HEK293 (cell line): ENCODE measurements at regions not wholly inside any gene's neighbourhood (a gene's known extent, or its start where the extent isn't known, plus 50 kb on each side); places are given as distances from the start of the nearest gene placed in this dataset.

Experiments used
- CTCF ChIA-PET: fragments of 350-600 bp; formaldehyde crosslinking; extraction: SDS; loops from one replicate; lab custom pipeline; 2021; ENCODE audit warnings: antibody characterized with exemption; lab: Yijun Ruan, JAX
- POLR2A ChIA-PET: fragments of 300-600 bp; formaldehyde crosslinking; extraction: SDS; loops from one replicate; lab custom pipeline; 2020; ENCODE audit warnings: antibody characterized with exemption, inconsistent platforms; lab: Yijun Ruan, JAX
- H3K27ac ChIP-seq: fragments of 200-500 bp; sonication (Bioruptor generic); 2 replicates; pipeline ENCODE4 v1.5.1; 2014; ENCODE audit warnings: low read depth, low read length, control low read depth, inconsistent platforms; ENCODE audit errors: extremely low read depth
- H3K36me3 ChIP-seq, 2 experiments: fragments of 200-500 bp in 1 of 2; sonication (Bioruptor generic) in 1 of 2; 1 replicate in 1 of 2; 2 replicates in 1 of 2; pipeline ENCODE4 v1.5.1; 2014 to 2017; ENCODE audit warnings: inconsistent platforms in 2 of 2, low read length in 2 of 2; ENCODE audit not compliant: control insufficient read depth in 2 of 2, insufficient read depth in 1 of 2
- H3K4me1 ChIP-seq: fragments of 200-500 bp; sonication (Bioruptor generic); 2 replicates; pipeline ENCODE4 v1.5.1; 2014; ENCODE audit warnings: mild to moderate bottlenecking, low read length, inconsistent platforms; ENCODE audit not compliant: control insufficient read depth, insufficient read depth
- H3K4me3 ChIP-seq: 2 replicates; pipeline ENCODE4 v1.5.1; 2011; ENCODE audit warnings: low read depth, mild to moderate bottlenecking, control low read depth, low read length, moderate library complexity
- H3K9me3 ChIP-seq: fragments of 200-500 bp; sonication (Bioruptor generic); 2 replicates; pipeline ENCODE4 v1.5.1; 2014; ENCODE audit warnings: low read depth, low read length, inconsistent platforms; ENCODE audit not compliant: control insufficient read depth, insufficient read depth
- AEBP2 ChIP-seq: fragments of 450-650 bp; formaldehyde crosslinking; IDR thresholded peaks from 2 replicates; pipeline ENCODE4 v1.5.1; 2016; ENCODE audit warnings: missing biosample characterization, missing genetic modification characterization, borderline replicate concordance
- KLF8 ChIP-seq: fragments of 450-650 bp; formaldehyde crosslinking; IDR thresholded peaks from 2 replicates; pipeline ENCODE4 v1.5.1; 2016; ENCODE audit warnings: missing biosample characterization, missing genetic modification characterization
- KLF9 ChIP-seq: fragments of 450-650 bp; formaldehyde crosslinking; IDR thresholded peaks from 2 replicates; pipeline ENCODE4 v1.5.1; 2016; ENCODE audit warnings: missing biosample characterization, missing genetic modification characterization, low read depth
- SCRT2 ChIP-seq: fragments of 450-650 bp; formaldehyde crosslinking; IDR thresholded peaks from 2 replicates; pipeline ENCODE4 v1.5.1; 2016; ENCODE audit warnings: missing biosample characterization, missing genetic modification characterization
- TCF7L2 ChIP-seq: IDR thresholded peaks from 2 replicates; pipeline ENCODE4 v1.6.1; 2011; ENCODE audit warnings: low read depth, mild to moderate bottlenecking, inconsistent platforms, low read length, moderate library complexity, borderline replicate concordance
- YY2 ChIP-seq: fragments of 450-650 bp; formaldehyde crosslinking; IDR thresholded peaks from 2 replicates; pipeline ENCODE4 v1.5.1; 2016; ENCODE audit warnings: missing biosample characterization, missing genetic modification characterization
- ZNF324 ChIP-seq: fragments of 450-650 bp; formaldehyde crosslinking; IDR thresholded peaks from 2 replicates; pipeline ENCODE4 v1.5.1; 2016; ENCODE audit warnings: missing biosample characterization, missing genetic modification characterization
- ZNF335 ChIP-seq: fragments of 450-650 bp; formaldehyde crosslinking; conservative IDR thresholded peaks from 2 replicates; pipeline ENCODE4 v1.5.1; 2016; ENCODE audit warnings: missing biosample characterization, missing genetic modification characterization
- ZNF449 ChIP-seq: fragments of 450-650 bp; formaldehyde crosslinking; IDR thresholded peaks from 2 replicates; pipeline ENCODE4 v1.5.1; 2017; ENCODE audit warnings: missing biosample characterization, mild to moderate bottlenecking, missing genetic modification characterization, moderate library complexity
- ZNF48 ChIP-seq: fragments of 450-650 bp; formaldehyde crosslinking; IDR thresholded peaks from 2 replicates; pipeline ENCODE4 v1.5.1; 2016; ENCODE audit warnings: missing biosample characterization, missing genetic modification characterization
- ZSCAN4 ChIP-seq: fragments of 450-650 bp; formaldehyde crosslinking; IDR thresholded peaks from 2 replicates; pipeline ENCODE4 v1.5.1; 2017; ENCODE audit warnings: missing biosample characterization, missing genetic modification characterization
- TF ChIP-seq, protein P1 (sequence below): fragments of 450-650 bp; IDR thresholded peaks from 2 replicates; pipeline ENCODE4 v1.5.1; 2018; ENCODE audit warnings: missing biosample characterization, mild to moderate bottlenecking, missing genetic modification characterization
- TF ChIP-seq, protein P2 (sequence below): fragments of 450-650 bp; formaldehyde crosslinking; IDR thresholded peaks from 2 replicates; pipeline ENCODE4 v1.5.1; 2016; ENCODE audit warnings: missing biosample characterization, missing genetic modification characterization
- TF ChIP-seq, protein P3 (sequence below): fragments of 450-650 bp; formaldehyde crosslinking; IDR thresholded peaks from 2 replicates; pipeline ENCODE4 v1.5.1; 2016; ENCODE audit warnings: missing biosample characterization, missing genetic modification characterization

DNA sequence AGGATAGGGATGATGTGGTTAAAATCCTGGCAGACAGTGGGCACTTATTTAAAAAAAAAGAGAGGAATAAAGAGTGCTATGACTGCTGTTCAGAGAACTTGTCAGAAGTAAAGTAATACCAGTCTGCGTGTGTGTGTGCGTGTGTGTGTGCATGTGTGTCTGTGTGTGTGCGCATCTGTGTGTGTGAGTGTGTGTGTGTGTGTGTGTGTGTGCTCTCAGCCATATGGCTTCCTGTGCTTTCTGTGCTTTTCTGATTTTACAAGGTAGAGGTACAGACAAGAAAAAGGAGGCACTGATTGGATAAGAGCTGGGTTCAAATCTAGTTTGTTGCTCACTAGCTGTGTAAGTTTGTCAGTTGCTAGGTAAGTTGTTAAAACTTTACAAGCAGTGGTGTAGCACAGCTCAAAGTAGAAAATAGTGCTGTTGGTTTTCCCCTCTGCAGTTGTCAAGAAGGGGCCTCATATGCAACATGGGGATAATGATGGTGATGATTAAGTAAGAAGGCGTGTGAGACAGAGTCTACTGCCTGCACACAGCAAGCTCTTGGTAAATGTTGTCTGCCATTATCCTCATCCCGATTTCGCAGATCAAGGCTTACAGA is 155.3 kb upstream of the ZNF217 start:
- ChIA-PET POLR2A (interaction anchor here (0.8 kb wide), 1 partner anchor 155 kb away, joined by 3 read pairs; the partner anchor contains the start of gene ZNF217), CTCF (interaction anchor here (0.5 to 1.9 kb wide), 3 partner anchors 10 to 89 kb away, joined by 3 to 5 read pairs (median 3); no protein-coding TSS in a partner anchor)
- Histone ChIP-seq H3K4me1 (no peaks in the 10 kb centered on the region; the same call in 1 of the 2 replicates), H3K27ac (no peak overlapping the region), H3K36me3 (no peaks in the 10 kb centered on the region), H3K9me3 (no peaks in the 10 kb centered on the region), H3K4me3 (no peak overlapping the region)
- 0 out of 2 replicates have a peak, but pooled peaks have one; percentile 26 for TF ChIP-seq YY2 (tag by site-specific recombination)
- TF ChIP-seq, protein P1, sequence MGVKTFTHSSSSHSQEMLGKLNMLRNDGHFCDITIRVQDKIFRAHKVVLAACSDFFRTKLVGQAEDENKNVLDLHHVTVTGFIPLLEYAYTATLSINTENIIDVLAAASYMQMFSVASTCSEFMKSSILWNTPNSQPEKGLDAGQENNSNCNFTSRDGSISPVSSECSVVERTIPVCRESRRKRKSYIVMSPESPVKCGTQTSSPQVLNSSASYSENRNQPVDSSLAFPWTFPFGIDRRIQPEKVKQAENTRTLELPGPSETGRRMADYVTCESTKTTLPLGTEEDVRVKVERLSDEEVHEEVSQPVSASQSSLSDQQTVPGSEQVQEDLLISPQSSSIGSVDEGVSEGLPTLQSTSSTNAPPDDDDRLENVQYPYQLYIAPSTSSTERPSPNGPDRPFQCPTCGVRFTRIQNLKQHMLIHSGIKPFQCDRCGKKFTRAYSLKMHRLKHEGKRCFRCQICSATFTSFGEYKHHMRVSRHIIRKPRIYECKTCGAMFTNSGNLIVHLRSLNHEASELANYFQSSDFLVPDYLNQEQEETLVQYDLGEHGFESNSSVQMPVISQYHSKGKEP: no peak
- 0 out of 2 replicates have a peak, but pooled peaks have one; percentile 26 for TF ChIP-seq SCRT2 (tag by site-specific recombination)
- TF ChIP-seq, protein P2, sequence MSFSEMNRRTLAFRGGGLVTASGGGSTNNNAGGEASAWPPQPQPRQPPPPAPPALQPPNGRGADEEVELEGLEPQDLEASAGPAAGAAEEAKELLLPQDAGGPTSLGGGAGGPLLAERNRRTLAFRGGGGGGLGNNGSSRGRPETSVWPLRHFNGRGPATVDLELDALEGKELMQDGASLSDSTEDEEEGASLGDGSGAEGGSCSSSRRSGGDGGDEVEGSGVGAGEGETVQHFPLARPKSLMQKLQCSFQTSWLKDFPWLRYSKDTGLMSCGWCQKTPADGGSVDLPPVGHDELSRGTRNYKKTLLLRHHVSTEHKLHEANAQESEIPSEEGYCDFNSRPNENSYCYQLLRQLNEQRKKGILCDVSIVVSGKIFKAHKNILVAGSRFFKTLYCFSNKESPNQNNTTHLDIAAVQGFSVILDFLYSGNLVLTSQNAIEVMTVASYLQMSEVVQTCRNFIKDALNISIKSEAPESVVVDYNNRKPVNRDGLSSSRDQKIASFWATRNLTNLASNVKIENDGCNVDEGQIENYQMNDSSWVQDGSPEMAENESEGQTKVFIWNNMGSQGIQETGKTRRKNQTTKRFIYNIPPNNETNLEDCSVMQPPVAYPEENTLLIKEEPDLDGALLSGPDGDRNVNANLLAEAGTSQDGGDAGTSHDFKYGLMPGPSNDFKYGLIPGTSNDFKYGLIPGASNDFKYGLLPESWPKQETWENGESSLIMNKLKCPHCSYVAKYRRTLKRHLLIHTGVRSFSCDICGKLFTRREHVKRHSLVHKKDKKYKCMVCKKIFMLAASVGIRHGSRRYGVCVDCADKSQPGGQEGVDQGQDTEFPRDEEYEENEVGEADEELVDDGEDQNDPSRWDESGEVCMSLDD (tag by site-specific recombination): 0 out of 2 replicates have a peak, but pooled peaks have one; percentile 45
- TF ChIP-seq KLF8 (tag by site-specific recombination): no peak
- no peak for TF ChIP-seq ZNF48 (tag by site-specific recombination)
- TF ChIP-seq ZNF335 (tag by site-specific recombination): 0 out of 2 replicates have a peak, but pooled peaks have one; percentile 31
- peak; percentile 98 for TF ChIP-seq ZSCAN4 (tag by site-specific recombination)

- Histone ChIP-seq H3K4me1 (no peaks in the 10 kb centered on the region; the same call in 1 of the 2 replicates), H3K36me3 (no peaks in the 10 kb centered on the region), H3K27ac (no peak overlapping the region)
- no peak for TF ChIP-seq TCF7L2
- TF ChIP-seq ZNF335 (tag by site-specific recombination): no peak
- no peak for TF ChIP-seq ZNF324 (tag by site-specific recombination)
- no peak for TF ChIP-seq AEBP2 (tag by site-specific recombination)
- TF ChIP-seq, all 188 proteins: peak for 0
- ChIA-PET CTCF (interaction anchor here (0.6 to 1.9 kb wide), 2 partner anchors 9 to 786 kb away, joined by 3 to 5 read pairs; no protein-coding TSS in a partner anchor), POLR2A (no interaction called here)
- Histone ChIP-seq H3K9me3 (no peaks in the 10 kb centered on the region), H3K4me3 (no peak overlapping the region)
These were observed 154.5 kb upstream of the ZNF217 start for GRCh38 chr20:53748176-53748575.

GRCh38 chr20:53743607-53744260 is 150.1 kb upstream of the ZNF217 start:
- H3K27ac ChIP-seq: no peak overlapping the region
- POLR2A ChIA-PET: no interaction called here
- CTCF ChIA-PET: interaction anchor here (0.6 kb wide), 1 partner anchor 172 kb away, joined by 4 read pairs; no protein-coding TSS in a partner anchor
- TF ChIP-seq, protein P3, sequence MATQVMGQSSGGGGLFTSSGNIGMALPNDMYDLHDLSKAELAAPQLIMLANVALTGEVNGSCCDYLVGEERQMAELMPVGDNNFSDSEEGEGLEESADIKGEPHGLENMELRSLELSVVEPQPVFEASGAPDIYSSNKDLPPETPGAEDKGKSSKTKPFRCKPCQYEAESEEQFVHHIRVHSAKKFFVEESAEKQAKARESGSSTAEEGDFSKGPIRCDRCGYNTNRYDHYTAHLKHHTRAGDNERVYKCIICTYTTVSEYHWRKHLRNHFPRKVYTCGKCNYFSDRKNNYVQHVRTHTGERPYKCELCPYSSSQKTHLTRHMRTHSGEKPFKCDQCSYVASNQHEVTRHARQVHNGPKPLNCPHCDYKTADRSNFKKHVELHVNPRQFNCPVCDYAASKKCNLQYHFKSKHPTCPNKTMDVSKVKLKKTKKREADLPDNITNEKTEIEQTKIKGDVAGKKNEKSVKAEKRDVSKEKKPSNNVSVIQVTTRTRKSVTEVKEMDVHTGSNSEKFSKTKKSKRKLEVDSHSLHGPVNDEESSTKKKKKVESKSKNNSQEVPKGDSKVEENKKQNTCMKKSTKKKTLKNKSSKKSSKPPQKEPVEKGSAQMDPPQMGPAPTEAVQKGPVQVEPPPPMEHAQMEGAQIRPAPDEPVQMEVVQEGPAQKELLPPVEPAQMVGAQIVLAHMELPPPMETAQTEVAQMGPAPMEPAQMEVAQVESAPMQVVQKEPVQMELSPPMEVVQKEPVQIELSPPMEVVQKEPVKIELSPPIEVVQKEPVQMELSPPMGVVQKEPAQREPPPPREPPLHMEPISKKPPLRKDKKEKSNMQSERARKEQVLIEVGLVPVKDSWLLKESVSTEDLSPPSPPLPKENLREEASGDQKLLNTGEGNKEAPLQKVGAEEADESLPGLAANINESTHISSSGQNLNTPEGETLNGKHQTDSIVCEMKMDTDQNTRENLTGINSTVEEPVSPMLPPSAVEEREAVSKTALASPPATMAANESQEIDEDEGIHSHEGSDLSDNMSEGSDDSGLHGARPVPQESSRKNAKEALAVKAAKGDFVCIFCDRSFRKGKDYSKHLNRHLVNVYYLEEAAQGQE (tag by site-specific recombination): no peak
- TF ChIP-seq ZNF449 (no peak), KLF9 (tag by site-specific recombination) (no peak)

More at GRCh38 chr20:53743607-53744260, 150.1 kb upstream of the ZNF217 start:
- Histone ChIP-seq H3K36me3 (no peaks in the 10 kb centered on the region), H3K4me1 (peaks cover 9% of the 10 kb centered on the region; the same call in 1 of the 2 replicates), H3K4me3 (no peak overlapping the region), H3K9me3 (no peaks in the 10 kb centered on the region)
